HG03097 (cell line): ENCODE measurements at regions not wholly inside any gene's neighbourhood (a gene's known extent, or its start where the extent isn't known, plus 50 kb on each side); places are given as distances from the start of the nearest gene placed in this dataset.
"Not testable (repeated sequence)": the region's sequence is repeated elsewhere in the genome, so short reads cannot be mapped to it uniquely, and the experiment has no call there.

ENCODE experiments used
- ATAC-seq: cut with Tn5 transposase; IDR thresholded peaks from one replicate; pipeline ENCODE4 v1.9.1; 2021; ENCODE audit not compliant: unreplicated experiment, low FRiP score

- ATAC-seq, result no peak
Measured at GRCh38 chr12:83537428-83538053, 850.8 kb downstream of the TMTC2 start.

GRCh38 chr12:83536496-83536895, 849.8 kb downstream of the TMTC2 start:
- ATAC-seq, result no peak

GRCh38 chr12:83528571-83528970, 841.9 kb downstream of the TMTC2 start:
- no peak for ATAC-seq

GRCh38 chr12:83527810-83528209, 841.1 kb downstream of the TMTC2 start:
- ATAC-seq, result no peak

- no peak for ATAC-seq
Measured at GRCh38 chr12:83515306-83516026, 828.8 kb downstream of the TMTC2 start.

- no peak for ATAC-seq
Measured at GRCh38 chr12:83514372-83514771, 827.7 kb downstream of the TMTC2 start.

GRCh38 chr12:83506841-83507240, 820.1 kb downstream of the TMTC2 start:
- no peak for ATAC-seq

- ATAC-seq, result no peak
Measured at GRCh38 chr12:83505586-83505985, 818.9 kb downstream of the TMTC2 start.

GRCh38 chr12:83499894-83500293, 813.2 kb downstream of the TMTC2 start:
- ATAC-seq, result not testable (repeated sequence)

GRCh38 chr12:83477696-83478095, 791.0 kb downstream of the TMTC2 start:
- no peak for ATAC-seq

GRCh38 chr12:83476695-83477690, 790.3 kb downstream of the TMTC2 start:
- ATAC-seq, result no peak

- ATAC-seq, result no peak
Measured at GRCh38 chr12:83476006-83476405, 789.3 kb downstream of the TMTC2 start.

GRCh38 chr12:83474369-83474768, 787.7 kb downstream of the TMTC2 start:
- no peak for ATAC-seq

GRCh38 chr12:83473408-83474095, 786.8 kb downstream of the TMTC2 start:
- ATAC-seq, result peak; percentile 99

- ATAC-seq, result no peak
Measured at GRCh38 chr12:83472772-83473171, 786.1 kb downstream of the TMTC2 start.

GRCh38 chr12:83472350-83472749, 785.6 kb downstream of the TMTC2 start:
- ATAC-seq, result no peak

GRCh38 chr12:83471341-83471740, 784.6 kb downstream of the TMTC2 start:
- ATAC-seq, result no peak

GRCh38 chr12:83470749-83471148, 784.0 kb downstream of the TMTC2 start:
- no peak for ATAC-seq

- no peak for ATAC-seq
Measured at GRCh38 chr12:83468988-83469908, 782.5 kb downstream of the TMTC2 start.
